PC-3 (cell line): ENCODE measurements at regions not wholly inside any gene's neighbourhood (a gene's known extent, or its start where the extent isn't known, plus 50 kb on each side); places are given as distances from the start of the nearest gene placed in this dataset.

Experiments used
- ATAC-seq: fragments of 200-7000 bp; cut with Tn5 transposase; 2 replicates; pipeline ENCODE4 v1.9.1; 2020; ENCODE audit warnings: mild to moderate bottlenecking, moderate library complexity
- BruUV-seq: library from RNA; stranded (reverse); fragments of 400-500 nt; replicated peaks from 2 replicates; lab custom pipeline; 2021; lab: Mats Ljungman, UMichigan
- CTCF ChIA-PET: fragments of 300-600 bp; sonication (Branson Sonifier 250); formaldehyde crosslinking; loops from one replicate; lab custom pipeline; 2022; ENCODE audit warnings: antibody characterized with exemption; lab: Charles Lee
- POLR2A ChIA-PET: fragments of 300-600 bp; sonication (Branson Sonifier 250); formaldehyde crosslinking; loops from one replicate; lab custom pipeline; 2022; ENCODE audit warnings: antibody characterized with exemption; ENCODE audit not compliant: unreplicated experiment; lab: Charles Lee
- DNase-seq: peaks from one replicate; pipeline ENCODE4 v3.0.0-alpha.2; 2015
- H2AFZ ChIP-seq: fragments of 300-600 bp; sonication (generic); 2 replicates; pipeline ENCODE4 v1.6.0; 2016; ENCODE audit warnings: antibody characterized with exemption, low read length
- H3F3A ChIP-seq: fragments of 300-600 bp; sonication (generic); one replicate; pipeline ENCODE4 v1.6.0; 2017; ENCODE audit warnings: antibody characterized with exemption, low read length, control low read depth, mild to moderate bottlenecking; ENCODE audit not compliant: unreplicated experiment
- H3K27ac ChIP-seq: fragments of 300-600 bp; sonication (generic); 2 replicates; pipeline ENCODE4 v1.5.1; 2016; ENCODE audit warnings: mild to moderate bottlenecking, low read length
- H3K27me3 ChIP-seq: fragments of 300-600 bp; sonication (generic); 2 replicates; pipeline ENCODE4 v1.6.1; 2016; ENCODE audit warnings: low read length, mixed read lengths
- H3K36me3 ChIP-seq: fragments of 300-600 bp; sonication (generic); 2 replicates; pipeline ENCODE4 v1.6.1; 2016; ENCODE audit warnings: low read depth, mixed run types, low read length, mixed read lengths
- H3K4me1 ChIP-seq: fragments of 300-600 bp; sonication (generic); 2 replicates; pipeline ENCODE4 v1.5.1; 2016; ENCODE audit warnings: low read length; ENCODE audit not compliant: insufficient read depth
- H3K4me2 ChIP-seq: fragments of 300-600 bp; sonication (generic); 2 replicates; pipeline ENCODE4 v1.6.0; 2016; ENCODE audit warnings: low read length
- H3K4me3 ChIP-seq: fragments of 300-600 bp; sonication (generic); 2 replicates; pipeline ENCODE4 v1.5.1; 2016; ENCODE audit warnings: mild to moderate bottlenecking, low read length, mixed read lengths
- H3K79me2 ChIP-seq: fragments of 300-600 bp; sonication (generic); 2 replicates; pipeline ENCODE4 v1.6.1; 2017; ENCODE audit warnings: low read length, mixed read lengths
- H3K9ac ChIP-seq: fragments of 300-600 bp; sonication (generic); 2 replicates; pipeline ENCODE4 v1.6.0; 2016; ENCODE audit warnings: mild to moderate bottlenecking, low read length
- H3K9me2 ChIP-seq: fragments of 300-600 bp; sonication (generic); replicated peaks from 2 replicates; pipeline ENCODE4 v1.6.1; 2016; ENCODE audit warnings: mixed run types, low read length, mixed read lengths
- H3K9me3 ChIP-seq: fragments of 300-600 bp; sonication (generic); 2 replicates; pipeline ENCODE4 v1.6.1; 2016; ENCODE audit warnings: low read length, mixed read lengths
- H4K20me1 ChIP-seq: fragments of 300-600 bp; sonication (generic); 2 replicates; pipeline ENCODE4 v1.6.1; 2016; ENCODE audit warnings: low read length, mixed read lengths
- CTCF ChIP-seq: fragments of 300-600 bp; sonication (generic); conservative IDR thresholded peaks from 2 replicates; pipeline ENCODE4 v1.5.1; 2017; ENCODE audit warnings: antibody characterized with exemption, low read depth, mild to moderate bottlenecking, low read length
- EZH2 ChIP-seq: fragments of 300-600 bp; sonication (generic); IDR thresholded peaks from one replicate; pipeline ENCODE4 v1.6.1; 2017; ENCODE audit warnings: antibody characterized with exemption, mild to moderate bottlenecking, low read length; ENCODE audit not compliant: unreplicated experiment
- EZH2phosphoT487 ChIP-seq: fragments of 300-600 bp; sonication (generic); IDR thresholded peaks from 2 replicates; pipeline ENCODE4 v1.6.1; 2018; ENCODE audit warnings: mild to moderate bottlenecking, antibody characterized with exemption, low read length, borderline replicate concordance
- intact Hi-C: fragments of 100-400 bp; cut with micrococcal nuclease; formaldehyde crosslinking; loops from 2 replicates; pipeline ENCODE4 v1.9.0; 2023

GRCh38 chr16:85312174-85312573 lies 199.9 kb upstream of the CIBAR2 start:
- BruUV-seq: no TSS peak
- no peaks in the 10 kb centered on the region for H3F3A ChIP-seq
- H3K27ac ChIP-seq: no peak overlapping the region
- no peak overlapping the region for H3K9ac ChIP-seq
- ATAC-seq (no peak), DNase-seq (no peak)
- H3K4me1 ChIP-seq: no peaks in the 10 kb centered on the region
- no peaks in the 10 kb centered on the region for H3K79me2 ChIP-seq
- ChIA-PET CTCF (no interaction called here), POLR2A (no interaction called here)
- no peak overlapping the region for H2AFZ ChIP-seq
- no peak overlapping the region for H3K4me2 ChIP-seq
- H3K27me3 ChIP-seq: no peaks in the 10 kb centered on the region
- no peaks in the 10 kb centered on the region for H3K9me2 ChIP-seq
- intact Hi-C loops: no loop called here
- H3K9me3 ChIP-seq: no peaks in the 10 kb centered on the region
- no peaks in the 10 kb centered on the region for H4K20me1 ChIP-seq
- H3K4me3 ChIP-seq: no peak overlapping the region
- H3K36me3 ChIP-seq: no peaks in the 10 kb centered on the region
- TF ChIP-seq CTCF: no peak
- no peak for TF ChIP-seq EZH2phosphoT487
- no peak for TF ChIP-seq EZH2

- H3K4me3 ChIP-seq: no peak overlapping the region
- no peak for TF ChIP-seq EZH2phosphoT487
- no peak overlapping the region for H3K9ac ChIP-seq
- BruUV-seq: no TSS peak
- H3K4me2 ChIP-seq: no peak overlapping the region
- no peaks in the 10 kb centered on the region for H4K20me1 ChIP-seq
- H3K27me3 ChIP-seq: no peaks in the 10 kb centered on the region
- no peak for ATAC-seq
- no peaks in the 10 kb centered on the region for H3K79me2 ChIP-seq
- H3K36me3 ChIP-seq: no peaks in the 10 kb centered on the region
- intact Hi-C loops: no loop called here
- POLR2A ChIA-PET: no interaction called here
- CTCF ChIA-PET: no interaction called here
- no peak overlapping the region for H3K27ac ChIP-seq
- no peaks in the 10 kb centered on the region for H3K9me3 ChIP-seq
- H2AFZ ChIP-seq: no peak overlapping the region
- no peaks in the 10 kb centered on the region for H3K9me2 ChIP-seq
- DNase-seq: no peak
- H3K4me1 ChIP-seq: no peaks in the 10 kb centered on the region
- H3F3A ChIP-seq: no peaks in the 10 kb centered on the region
Observed at GRCh38 chr16:85312642-85313525, 200.6 kb upstream of the CIBAR2 start.

GRCh38 chr16:85313526-85314301 lies 201.4 kb upstream of the CIBAR2 start:
- ATAC-seq: no peak
- Histone ChIP-seq H3K36me3 (no peaks in the 10 kb centered on the region), H3F3A (no peaks in the 10 kb centered on the region), H4K20me1 (no peaks in the 10 kb centered on the region), H3K4me2 (no peak overlapping the region), H2AFZ (no peak overlapping the region), H3K4me1 (no peaks in the 10 kb centered on the region), H3K9me3 (no peaks in the 10 kb centered on the region), H3K9me2 (no peaks in the 10 kb centered on the region), H3K4me3 (no peak overlapping the region), H3K79me2 (no peaks in the 10 kb centered on the region), H3K27me3 (no peaks in the 10 kb centered on the region), H3K27ac (no peak overlapping the region), H3K9ac (no peak overlapping the region)
- ChIA-PET CTCF (no interaction called here), POLR2A (no interaction called here)
- TF ChIP-seq EZH2phosphoT487 (no peak), CTCF (no peak), EZH2 (no peak)
- intact Hi-C loops: no loop called here
- BruUV-seq: no TSS peak
- DNase-seq: no peak
